Activated naive CD8-positive, alpha-beta T cell treated with anti-CD3 and anti-CD28 coated beads, Interleukin-2, amount 50 U/mL, for 24 hours (primary cell): ENCODE measurements at regions not wholly inside any gene's neighbourhood (a gene's known extent, or its start where the extent isn't known, plus 50 kb on each side); places are given as distances from the start of the nearest gene placed in this dataset.

Source experiments
- ATAC-seq: fragments of 150-1000 bp; cut with Tn5 transposase; one replicate; pipeline ENCODE4 v1.10.0; 2021
- DNase-seq: peaks from one replicate; pipeline ENCODE4 v3.0.0; 2021
- H3K27ac Mint-ChIP-seq: one replicate; pipeline ENCODE4 v1.8.0; 2021; ENCODE audit warnings: mild to moderate bottlenecking, mixed read lengths
- H3K27me3 Mint-ChIP-seq: one replicate; pipeline ENCODE4 v1.8.0; 2021; ENCODE audit warnings: mixed read lengths
- H3K36me3 Mint-ChIP-seq: one replicate; pipeline ENCODE4 v1.8.0; 2021; ENCODE audit warnings: low read depth, mixed read lengths
- H3K4me1 Mint-ChIP-seq: one replicate; pipeline ENCODE4 v1.8.0; 2021; ENCODE audit warnings: mixed read lengths
- H3K4me3 Mint-ChIP-seq: one replicate; pipeline ENCODE4 v1.8.0; 2021; ENCODE audit warnings: mild to moderate bottlenecking, moderate library complexity, mixed read lengths
- H3K9me3 Mint-ChIP-seq: one replicate; pipeline ENCODE4 v1.8.0; 2021; ENCODE audit warnings: mixed read lengths

GRCh38 chr7:41809940-41810576 is 107.2 kb upstream of the INHBA start:
- ATAC-seq (no peak), DNase-seq (no peak)
- no peaks in the 10 kb centered on the region for H3K36me3 Mint-ChIP-seq
- H3K4me1 Mint-ChIP-seq = peaks cover 4% of the 10 kb centered on the region
- peaks cover 4% of the 10 kb centered on the region for H3K9me3 Mint-ChIP-seq
- H3K4me3 Mint-ChIP-seq = no peak overlapping the region
- H3K27ac Mint-ChIP-seq = no peak overlapping the region
- peaks cover 4% of the 10 kb centered on the region for H3K27me3 Mint-ChIP-seq

GRCh38 chr7:41809529-41809939 is 106.6 kb upstream of the INHBA start:
- Mint-ChIP-seq H3K4me1 (peaks cover 3% of the 10 kb centered on the region), H3K4me3 (no peak overlapping the region), H3K36me3 (no peaks in the 10 kb centered on the region), H3K27me3 (peaks cover 2% of the 10 kb centered on the region), H3K9me3 (peaks cover 4% of the 10 kb centered on the region), H3K27ac (no peak overlapping the region)
- DNase-seq = no peak
- ATAC-seq = no peak

GRCh38 chr7:41809116-41809515 is 106.2 kb upstream of the INHBA start:
- Mint-ChIP-seq H3K27me3 (peaks cover 2% of the 10 kb centered on the region), H3K36me3 (no peaks in the 10 kb centered on the region), H3K9me3 (peaks cover 4% of the 10 kb centered on the region), H3K27ac (no peak overlapping the region), H3K4me1 (peaks cover 3% of the 10 kb centered on the region), H3K4me3 (no peak overlapping the region)
- DNase-seq (no peak), ATAC-seq (no peak)

- peaks cover 4% of the 10 kb centered on the region for H3K9me3 Mint-ChIP-seq
- no peak overlapping the region for H3K27ac Mint-ChIP-seq
- no peak overlapping the region for H3K4me3 Mint-ChIP-seq
- ATAC-seq (no peak), DNase-seq (no peak)
- H3K4me1 Mint-ChIP-seq = peaks cover 3% of the 10 kb centered on the region
- no peaks in the 10 kb centered on the region for H3K36me3 Mint-ChIP-seq
- H3K27me3 Mint-ChIP-seq = peaks cover 2% of the 10 kb centered on the region
Observed at GRCh38 chr7:41808541-41808940, 105.7 kb upstream of the INHBA start.

GRCh38 chr7:41803569-41803968 is 100.7 kb upstream of the INHBA start:
- H3K27ac Mint-ChIP-seq = no peak overlapping the region
- H3K27me3 Mint-ChIP-seq = peaks cover 4% of the 10 kb centered on the region
- no peaks in the 10 kb centered on the region for H3K36me3 Mint-ChIP-seq
- no peak for ATAC-seq
- no peaks in the 10 kb centered on the region for H3K9me3 Mint-ChIP-seq
- no peaks in the 10 kb centered on the region for H3K4me1 Mint-ChIP-seq
- H3K4me3 Mint-ChIP-seq = no peak overlapping the region
- no peak for DNase-seq

GRCh38 chr7:41796331-41796730 is 93.4 kb upstream of the INHBA start:
- Mint-ChIP-seq H3K36me3 (no peaks in the 10 kb centered on the region), H3K27me3 (peaks cover 4% of the 10 kb centered on the region), H3K27ac (no peak overlapping the region), H3K4me3 (no peak overlapping the region), H3K4me1 (no peaks in the 10 kb centered on the region), H3K9me3 (no peaks in the 10 kb centered on the region)
- ATAC-seq (no peak), DNase-seq (no peak)

GRCh38 chr7:41795276-41795833 is 92.5 kb upstream of the INHBA start:
- H3K9me3 Mint-ChIP-seq = no peaks in the 10 kb centered on the region
- H3K27me3 Mint-ChIP-seq = peaks cover 4% of the 10 kb centered on the region
- H3K27ac Mint-ChIP-seq = no peak overlapping the region
- DNase-seq (no peak), ATAC-seq (no peak)
- no peaks in the 10 kb centered on the region for H3K36me3 Mint-ChIP-seq
- H3K4me3 Mint-ChIP-seq = no peak overlapping the region
- H3K4me1 Mint-ChIP-seq = no peaks in the 10 kb centered on the region

- H3K27ac Mint-ChIP-seq = no peak overlapping the region
- DNase-seq (no peak), ATAC-seq (no peak)
- no peak overlapping the region for H3K4me3 Mint-ChIP-seq
- no peaks in the 10 kb centered on the region for H3K36me3 Mint-ChIP-seq
- H3K27me3 Mint-ChIP-seq = no peaks in the 10 kb centered on the region
- H3K4me1 Mint-ChIP-seq = no peaks in the 10 kb centered on the region
- H3K9me3 Mint-ChIP-seq = no peaks in the 10 kb centered on the region
Observed at GRCh38 chr7:41793556-41793955, 90.7 kb upstream of the INHBA start.

- Mint-ChIP-seq H3K27me3 (no peaks in the 10 kb centered on the region), H3K9me3 (no peaks in the 10 kb centered on the region), H3K4me1 (no peaks in the 10 kb centered on the region), H3K4me3 (no peak overlapping the region), H3K27ac (no peak overlapping the region), H3K36me3 (no peaks in the 10 kb centered on the region)
- DNase-seq = no peak
- no peak for ATAC-seq
Observed at GRCh38 chr7:41792120-41792519, 89.2 kb upstream of the INHBA start.

GRCh38 chr7:41788556-41788955 is 85.7 kb upstream of the INHBA start:
- Mint-ChIP-seq H3K4me3 (no peak overlapping the region), H3K36me3 (no peaks in the 10 kb centered on the region)

GRCh38 chr7:41787651-41788350 is 84.9 kb upstream of the INHBA start:
- no peak overlapping the region for H3K4me3 Mint-ChIP-seq
- H3K4me1 Mint-ChIP-seq = no peaks in the 10 kb centered on the region
- no peaks in the 10 kb centered on the region for H3K9me3 Mint-ChIP-seq
- peaks cover 1% of the 10 kb centered on the region for H3K27me3 Mint-ChIP-seq
- ATAC-seq (no peak), DNase-seq (no peak)
- no peaks in the 10 kb centered on the region for H3K36me3 Mint-ChIP-seq
- no peak overlapping the region for H3K27ac Mint-ChIP-seq

More at GRCh38 chr7:41788556-41788955, 85.7 kb upstream of the INHBA start:
- ATAC-seq (no peak), DNase-seq (no peak)
- Mint-ChIP-seq H3K27me3 (peaks cover 1% of the 10 kb centered on the region), H3K9me3 (no peaks in the 10 kb centered on the region), H3K27ac (no peak overlapping the region), H3K4me1 (no peaks in the 10 kb centered on the region)

GRCh38 chr7:41786944-41787343 is 84.1 kb upstream of the INHBA start:
- H3K9me3 Mint-ChIP-seq = no peaks in the 10 kb centered on the region
- H3K36me3 Mint-ChIP-seq = no peaks in the 10 kb centered on the region
- DNase-seq (no peak), ATAC-seq (no peak)
- peaks cover 1% of the 10 kb centered on the region for H3K27me3 Mint-ChIP-seq
- no peak overlapping the region for H3K4me3 Mint-ChIP-seq
- no peak overlapping the region for H3K27ac Mint-ChIP-seq
- H3K4me1 Mint-ChIP-seq = no peaks in the 10 kb centered on the region

- Mint-ChIP-seq H3K27ac (no peak overlapping the region), H3K9me3 (no peaks in the 10 kb centered on the region), H3K36me3 (no peaks in the 10 kb centered on the region), H3K27me3 (peaks cover 1% of the 10 kb centered on the region), H3K4me3 (no peak overlapping the region), H3K4me1 (no peaks in the 10 kb centered on the region)
- ATAC-seq = no peak
- DNase-seq = no peak
Observed at GRCh38 chr7:41786404-41786803, 83.5 kb upstream of the INHBA start.

GRCh38 chr7:41785840-41786239 is 83.0 kb upstream of the INHBA start:
- no peaks in the 10 kb centered on the region for H3K4me1 Mint-ChIP-seq

GRCh38 chr7:41785265-41785664 is 82.4 kb upstream of the INHBA start:
- no peak for DNase-seq
- no peak for ATAC-seq
- Mint-ChIP-seq H3K27me3 (peaks cover 1% of the 10 kb centered on the region), H3K27ac (no peak overlapping the region), H3K4me1 (no peaks in the 10 kb centered on the region), H3K36me3 (no peaks in the 10 kb centered on the region), H3K4me3 (no peak overlapping the region), H3K9me3 (no peaks in the 10 kb centered on the region)

More at GRCh38 chr7:41785840-41786239, 83.0 kb upstream of the INHBA start:
- H3K36me3 Mint-ChIP-seq = no peaks in the 10 kb centered on the region
- no peaks in the 10 kb centered on the region for H3K9me3 Mint-ChIP-seq
- H3K27me3 Mint-ChIP-seq = peaks cover 1% of the 10 kb centered on the region
- H3K27ac Mint-ChIP-seq = no peak overlapping the region
- no peak overlapping the region for H3K4me3 Mint-ChIP-seq
- ATAC-seq (no peak), DNase-seq (no peak)
